GM12865 (cell line): ENCODE measurements at regions not wholly inside any gene's neighbourhood (a gene's known extent, or its start where the extent isn't known, plus 50 kb on each side); places are given as distances from the start of the nearest gene placed in this dataset.

Experiments used
- DNase-seq: peaks from one replicate; pipeline ENCODE4 v3.0.0; 2010; ENCODE audit warnings: low read depth
- H3K4me3 ChIP-seq: 2 replicates; pipeline ENCODE4 v1.5.1; 2011; ENCODE audit warnings: mild to moderate bottlenecking, low read depth, low read length, control low read depth
- TF ChIP-seq, protein P1 (sequence below): IDR thresholded peaks from 2 replicates; pipeline ENCODE4 v1.5.1; 2011; ENCODE audit warnings: low read length, control low read depth, low read depth, inconsistent platforms; ENCODE audit not compliant: insufficient read depth; ENCODE audit errors: missing control alignments

DNA sequence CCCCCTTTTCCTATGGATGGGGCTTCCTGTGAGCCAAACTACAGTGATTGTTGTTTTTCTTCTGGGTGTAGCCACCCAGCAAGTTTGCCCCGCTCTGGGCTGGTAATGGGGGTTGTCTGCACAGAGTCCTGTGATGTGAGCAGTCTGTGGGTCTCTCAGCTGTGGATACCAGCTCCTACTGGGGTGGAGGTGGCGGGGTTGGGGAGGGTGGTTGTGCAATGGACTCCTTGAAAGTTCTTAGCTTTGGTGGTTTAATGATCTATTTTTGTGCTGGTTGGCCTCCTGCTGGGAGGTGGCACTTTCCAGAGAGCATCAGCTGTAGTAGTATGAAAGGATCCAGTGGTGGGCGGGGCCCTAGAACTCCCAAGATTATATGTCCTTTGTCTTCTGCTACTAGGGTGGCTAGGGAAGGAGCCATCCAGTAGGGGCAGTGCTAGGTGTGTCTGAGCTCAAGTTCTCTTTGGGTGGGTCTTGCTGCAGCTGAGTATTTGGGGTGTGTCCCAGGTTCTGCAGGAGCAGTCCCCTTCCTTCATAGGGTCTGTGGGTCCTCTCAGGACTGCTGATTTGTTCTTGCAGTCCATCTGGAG lies 275.6 kb upstream of the PAPPA start:
- TF ChIP-seq, protein P1, sequence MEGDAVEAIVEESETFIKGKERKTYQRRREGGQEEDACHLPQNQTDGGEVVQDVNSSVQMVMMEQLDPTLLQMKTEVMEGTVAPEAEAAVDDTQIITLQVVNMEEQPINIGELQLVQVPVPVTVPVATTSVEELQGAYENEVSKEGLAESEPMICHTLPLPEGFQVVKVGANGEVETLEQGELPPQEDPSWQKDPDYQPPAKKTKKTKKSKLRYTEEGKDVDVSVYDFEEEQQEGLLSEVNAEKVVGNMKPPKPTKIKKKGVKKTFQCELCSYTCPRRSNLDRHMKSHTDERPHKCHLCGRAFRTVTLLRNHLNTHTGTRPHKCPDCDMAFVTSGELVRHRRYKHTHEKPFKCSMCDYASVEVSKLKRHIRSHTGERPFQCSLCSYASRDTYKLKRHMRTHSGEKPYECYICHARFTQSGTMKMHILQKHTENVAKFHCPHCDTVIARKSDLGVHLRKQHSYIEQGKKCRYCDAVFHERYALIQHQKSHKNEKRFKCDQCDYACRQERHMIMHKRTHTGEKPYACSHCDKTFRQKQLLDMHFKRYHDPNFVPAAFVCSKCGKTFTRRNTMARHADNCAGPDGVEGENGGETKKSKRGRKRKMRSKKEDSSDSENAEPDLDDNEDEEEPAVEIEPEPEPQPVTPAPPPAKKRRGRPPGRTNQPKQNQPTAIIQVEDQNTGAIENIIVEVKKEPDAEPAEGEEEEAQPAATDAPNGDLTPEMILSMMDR: no peak
- DNase-seq: no peak
- H3K4me3 ChIP-seq: no peak overlapping the region

DNA sequence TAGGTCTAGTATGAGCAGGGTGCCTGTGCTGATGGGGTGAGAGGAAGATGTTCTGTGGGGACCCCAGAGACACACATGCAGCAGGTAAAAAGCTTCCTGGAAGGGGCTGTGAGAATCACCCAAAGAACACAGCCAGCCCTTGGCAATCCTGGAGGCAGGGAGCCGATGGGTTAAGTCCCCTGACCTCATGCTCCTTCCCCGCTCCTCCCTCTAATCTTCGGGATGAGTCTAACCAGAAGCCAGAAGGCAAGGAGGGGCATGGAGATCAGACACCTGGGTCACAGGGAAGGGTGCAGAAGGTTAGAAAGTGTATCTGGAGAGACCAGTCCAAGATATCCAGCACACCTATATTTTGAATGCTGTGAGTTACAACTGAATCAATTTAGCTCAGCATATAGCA lies 274.1 kb upstream of the PAPPA start:
- TF ChIP-seq, protein P1: no peak
- no peak overlapping the region for H3K4me3 ChIP-seq
- DNase-seq: no peak

GRCh38 chr9:115880221-115880885 lies 273.2 kb upstream of the PAPPA start:
- H3K4me3 ChIP-seq: no peak overlapping the region
- no peak for DNase-seq
- TF ChIP-seq, protein P1: no peak

DNA sequence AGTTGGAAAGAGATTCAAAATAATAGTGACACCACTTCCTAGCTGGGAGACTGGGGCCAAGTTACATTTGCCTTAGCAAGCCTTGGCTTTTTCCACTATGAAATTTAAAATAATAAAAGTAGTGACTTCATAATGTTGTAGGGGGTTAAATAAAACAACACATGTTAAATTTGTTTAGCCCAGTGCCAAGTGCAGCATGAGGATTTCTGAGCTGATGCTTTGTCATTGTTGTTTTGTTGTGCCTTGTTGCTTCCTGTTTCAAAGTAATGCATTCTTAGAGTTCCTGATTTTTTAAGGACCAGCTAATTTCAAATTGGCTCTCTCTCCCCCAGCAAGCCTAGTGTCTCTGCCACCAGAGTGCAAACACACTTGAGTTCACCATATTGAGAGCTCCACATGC lies 270.7 kb upstream of the PAPPA start:
- no peak overlapping the region for H3K4me3 ChIP-seq
- TF ChIP-seq, protein P1: no peak
- DNase-seq: no peak

DNA sequence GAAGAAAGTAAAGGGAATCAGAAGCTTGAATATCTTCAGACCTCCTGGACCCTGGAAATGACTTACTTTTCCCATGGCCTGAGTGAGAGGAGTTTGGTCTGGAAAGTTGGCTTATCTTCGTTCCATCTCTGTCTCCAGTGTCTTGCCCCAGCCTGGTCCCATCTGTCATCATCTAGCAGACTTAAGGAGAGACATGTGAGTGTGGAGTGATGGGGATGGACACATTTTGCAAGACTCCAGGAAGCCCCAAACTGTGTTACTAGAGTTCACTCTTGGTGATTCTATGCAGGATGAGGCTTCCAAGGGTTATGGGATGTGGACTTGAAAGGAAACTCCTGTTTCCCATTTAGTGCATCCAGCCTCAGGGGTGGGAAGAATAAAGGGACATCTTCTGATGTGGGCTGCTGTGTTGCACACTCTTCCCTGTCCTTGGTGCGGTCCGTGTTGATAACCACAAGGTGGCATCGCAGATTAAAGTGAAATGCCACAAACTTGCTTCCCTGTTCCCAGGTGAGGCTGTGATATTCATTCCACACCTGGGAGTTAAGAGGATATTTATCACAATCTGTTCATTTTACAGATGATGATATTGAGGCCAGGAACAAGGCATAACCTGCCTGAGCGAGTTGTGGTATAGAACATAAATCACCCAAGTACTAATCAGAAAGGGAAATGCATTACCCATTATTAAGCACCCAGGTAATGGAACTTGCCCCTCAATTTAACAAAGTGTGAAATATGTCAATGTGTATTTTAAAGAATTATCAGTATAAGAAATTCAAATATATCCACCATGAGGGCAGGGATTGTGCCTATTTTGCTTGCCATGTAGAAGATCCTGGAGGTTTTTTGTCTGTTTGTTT lies 269.9 kb upstream of the PAPPA start:
- no peak overlapping the region for H3K4me3 ChIP-seq
- DNase-seq: peak; percentile 8
- TF ChIP-seq, protein P1: no peak

DNA sequence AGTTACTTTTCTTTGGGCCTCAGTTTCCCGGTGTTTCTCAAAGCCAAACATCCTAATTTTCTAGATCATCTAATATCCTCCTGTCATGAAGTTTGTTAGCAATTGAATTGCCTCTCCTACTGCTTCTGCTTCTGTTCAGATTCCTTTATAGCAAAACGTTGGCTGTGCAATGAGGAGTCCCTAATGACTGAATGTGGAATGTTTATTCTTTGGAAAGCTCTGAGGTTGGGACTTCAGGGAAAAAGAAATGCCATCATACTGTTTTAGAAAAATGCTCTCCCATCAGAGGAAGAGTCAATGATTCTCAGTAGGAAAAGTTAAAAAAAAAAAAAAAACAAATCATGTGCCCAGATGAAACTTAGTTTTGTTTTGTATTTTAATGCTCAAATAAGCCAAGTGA lies 268.7 kb upstream of the PAPPA start:
- TF ChIP-seq, protein P1: no peak
- no peak for DNase-seq
- no peak overlapping the region for H3K4me3 ChIP-seq
